ENCODE measurements at regions not wholly inside any gene's neighbourhood (a gene's known extent, or its start where the extent isn't known, plus 50 kb on each side); places are given as distances from the start of the nearest gene placed in this dataset.
"Not testable (repeated sequence)": the region's sequence is repeated elsewhere in the genome, so short reads cannot be mapped to it uniquely, and the experiment has no call there.

GRCh38 chr10:100612601-100613595, 77.2 kb downstream of the HIF1AN start:
- DNase-seq: no peak

GRCh38 chr10:100613846-100614245, 78.1 kb downstream of the HIF1AN start:
- DNase-seq: no peak

GRCh38 chr10:100614429-100615095, 78.8 kb downstream of the HIF1AN start:
- no peak for DNase-seq

GRCh38 chr10:100615241-100615640, 79.5 kb downstream of the HIF1AN start:
- no peak for DNase-seq

GRCh38 chr10:100615908-100616307, 80.2 kb downstream of the HIF1AN start:
- DNase-seq: no peak

- no peak for DNase-seq
Observed at GRCh38 chr10:100618091-100618615, 82.4 kb downstream of the HIF1AN start.

- DNase-seq: no peak
Observed at GRCh38 chr10:100618632-100619255, 83.0 kb downstream of the HIF1AN start.

GRCh38 chr10:100620087-100620835, 84.5 kb downstream of the HIF1AN start:
- DNase-seq: no peak

- DNase-seq: peak; percentile 3
Observed at GRCh38 chr10:100621360-100622205, 85.8 kb downstream of the HIF1AN start.

GRCh38 chr10:100622946-100623345, 87.2 kb downstream of the HIF1AN start:
- DNase-seq: no peak

- no peak for DNase-seq
Observed at GRCh38 chr10:100623521-100624230, 87.9 kb downstream of the HIF1AN start.

GRCh38 chr10:100624298-100624697, 88.6 kb downstream of the HIF1AN start:
- no peak for DNase-seq

- no peak for DNase-seq
Observed at GRCh38 chr10:100625816-100626215, 90.1 kb downstream of the HIF1AN start.

GRCh38 chr10:100628061-100628460, 92.3 kb downstream of the HIF1AN start:
- no peak for DNase-seq

GRCh38 chr10:100631192-100631591, 95.4 kb downstream of the HIF1AN start:
- DNase-seq: no peak

- DNase-seq: no peak
Observed at GRCh38 chr10:100632027-100632426, 96.3 kb downstream of the HIF1AN start.

GRCh38 chr10:100634034-100634433, 98.3 kb downstream of the HIF1AN start:
- DNase-seq: no peak

- DNase-seq: no peak
Observed at GRCh38 chr10:100636848-100637553, 101.3 kb downstream of the HIF1AN start.

GRCh38 chr10:100637785-100638184, 102.0 kb downstream of the HIF1AN start:
- peak; percentile 28 for DNase-seq

GRCh38 chr10:100638969-100639368, 103.2 kb downstream of the HIF1AN start:
- not testable (repeated sequence) for DNase-seq
